ENCODE measurements at regions not wholly inside any gene's neighbourhood (a gene's known extent, or its start where the extent isn't known, plus 50 kb on each side); places are given as distances from the start of the nearest gene placed in this dataset.

DNA sequence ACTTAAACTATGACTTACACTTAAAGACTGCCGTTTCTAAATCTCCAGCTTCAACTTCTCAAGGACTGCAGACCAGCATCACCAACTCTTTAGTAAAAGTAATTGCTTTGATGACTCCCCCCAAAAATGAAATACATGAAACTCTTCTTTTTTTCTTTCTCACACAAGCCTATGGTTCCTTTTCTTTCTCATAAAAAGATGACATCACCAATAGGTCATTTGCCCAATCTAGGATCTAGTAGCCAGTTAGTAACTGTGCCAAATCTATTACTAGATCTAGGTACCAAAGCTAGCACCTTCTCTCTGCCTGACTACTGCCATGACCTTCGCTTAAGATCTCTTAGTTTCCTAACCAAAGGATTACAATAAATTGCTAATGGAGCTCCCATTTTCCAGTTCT, 1266.0 kb upstream of the ADGRL4 start:
- Histone ChIP-seq H3K4me3 (ENCODE audit: low read length) (no peak overlapping the region), H2AFZ (ENCODE audit: low read depth, low read length) (no peak overlapping the region), H3K79me2 (replicated peaks; ENCODE audit: insufficient read depth, low read length) (no peaks in the 10 kb centered on the region), H4K20me1 (ENCODE audit: insufficient read depth) (no peaks in the 10 kb centered on the region), H3K36me3 (ENCODE audit: insufficient read depth, low read length) (no peaks in the 10 kb centered on the region), H3K9me3 (ENCODE audit: low read length) (no peaks in the 10 kb centered on the region), H3K27me3 (ENCODE audit: insufficient read depth, low read depth, low read length) (no peaks in the 10 kb centered on the region), H3K27ac (ENCODE audit: low read length) (no peak overlapping the region), H3F3A (ENCODE audit: insufficient read depth, low read length, poor library complexity, severe bottlenecking) (no peaks in the 10 kb centered on the region), H3K9ac (ENCODE audit: low read length) (no peak overlapping the region), H3K9me2 (ENCODE audit: insufficient read depth, low read length) (no peaks in the 10 kb centered on the region), H3K4me2 (ENCODE audit: low read length) (no peak overlapping the region)
- no peak for TF ChIP-seq TAF1 (IDR thresholded peaks at IDR 0.05; ENCODE audit: low read depth)
- TF ChIP-seq MXI1 (conservative IDR thresholded peaks at IDR 0.05; ENCODE audit: poor library complexity, severe bottlenecking): no peak
- no peak for TF ChIP-seq EP300 (conservative IDR thresholded peaks at IDR 0.05; ENCODE audit: poor library complexity, severe bottlenecking)
- no peak for TF ChIP-seq SMC3 (conservative IDR thresholded peaks at IDR 0.05; ENCODE audit: poor library complexity)
- TF ChIP-seq, protein P1, sequence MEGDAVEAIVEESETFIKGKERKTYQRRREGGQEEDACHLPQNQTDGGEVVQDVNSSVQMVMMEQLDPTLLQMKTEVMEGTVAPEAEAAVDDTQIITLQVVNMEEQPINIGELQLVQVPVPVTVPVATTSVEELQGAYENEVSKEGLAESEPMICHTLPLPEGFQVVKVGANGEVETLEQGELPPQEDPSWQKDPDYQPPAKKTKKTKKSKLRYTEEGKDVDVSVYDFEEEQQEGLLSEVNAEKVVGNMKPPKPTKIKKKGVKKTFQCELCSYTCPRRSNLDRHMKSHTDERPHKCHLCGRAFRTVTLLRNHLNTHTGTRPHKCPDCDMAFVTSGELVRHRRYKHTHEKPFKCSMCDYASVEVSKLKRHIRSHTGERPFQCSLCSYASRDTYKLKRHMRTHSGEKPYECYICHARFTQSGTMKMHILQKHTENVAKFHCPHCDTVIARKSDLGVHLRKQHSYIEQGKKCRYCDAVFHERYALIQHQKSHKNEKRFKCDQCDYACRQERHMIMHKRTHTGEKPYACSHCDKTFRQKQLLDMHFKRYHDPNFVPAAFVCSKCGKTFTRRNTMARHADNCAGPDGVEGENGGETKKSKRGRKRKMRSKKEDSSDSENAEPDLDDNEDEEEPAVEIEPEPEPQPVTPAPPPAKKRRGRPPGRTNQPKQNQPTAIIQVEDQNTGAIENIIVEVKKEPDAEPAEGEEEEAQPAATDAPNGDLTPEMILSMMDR (IDR thresholded peaks at IDR 0.05; ENCODE audit: poor library complexity, severe bottlenecking): no peak
- TF ChIP-seq, protein P2, sequence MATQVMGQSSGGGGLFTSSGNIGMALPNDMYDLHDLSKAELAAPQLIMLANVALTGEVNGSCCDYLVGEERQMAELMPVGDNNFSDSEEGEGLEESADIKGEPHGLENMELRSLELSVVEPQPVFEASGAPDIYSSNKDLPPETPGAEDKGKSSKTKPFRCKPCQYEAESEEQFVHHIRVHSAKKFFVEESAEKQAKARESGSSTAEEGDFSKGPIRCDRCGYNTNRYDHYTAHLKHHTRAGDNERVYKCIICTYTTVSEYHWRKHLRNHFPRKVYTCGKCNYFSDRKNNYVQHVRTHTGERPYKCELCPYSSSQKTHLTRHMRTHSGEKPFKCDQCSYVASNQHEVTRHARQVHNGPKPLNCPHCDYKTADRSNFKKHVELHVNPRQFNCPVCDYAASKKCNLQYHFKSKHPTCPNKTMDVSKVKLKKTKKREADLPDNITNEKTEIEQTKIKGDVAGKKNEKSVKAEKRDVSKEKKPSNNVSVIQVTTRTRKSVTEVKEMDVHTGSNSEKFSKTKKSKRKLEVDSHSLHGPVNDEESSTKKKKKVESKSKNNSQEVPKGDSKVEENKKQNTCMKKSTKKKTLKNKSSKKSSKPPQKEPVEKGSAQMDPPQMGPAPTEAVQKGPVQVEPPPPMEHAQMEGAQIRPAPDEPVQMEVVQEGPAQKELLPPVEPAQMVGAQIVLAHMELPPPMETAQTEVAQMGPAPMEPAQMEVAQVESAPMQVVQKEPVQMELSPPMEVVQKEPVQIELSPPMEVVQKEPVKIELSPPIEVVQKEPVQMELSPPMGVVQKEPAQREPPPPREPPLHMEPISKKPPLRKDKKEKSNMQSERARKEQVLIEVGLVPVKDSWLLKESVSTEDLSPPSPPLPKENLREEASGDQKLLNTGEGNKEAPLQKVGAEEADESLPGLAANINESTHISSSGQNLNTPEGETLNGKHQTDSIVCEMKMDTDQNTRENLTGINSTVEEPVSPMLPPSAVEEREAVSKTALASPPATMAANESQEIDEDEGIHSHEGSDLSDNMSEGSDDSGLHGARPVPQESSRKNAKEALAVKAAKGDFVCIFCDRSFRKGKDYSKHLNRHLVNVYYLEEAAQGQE (IDR thresholded peaks at IDR 0.05; ENCODE audit: borderline replicate concordance): no peak
- no peak for TF ChIP-seq EZH2 (IDR thresholded peaks at IDR 0.05; ENCODE audit: borderline replicate concordance, insufficient read depth, low read length, poor library complexity, severe bottlenecking)
- TF ChIP-seq POLR2AphosphoS5 (IDR thresholded peaks at IDR 0.05): no peak
- no peak for TF ChIP-seq RAD21 (conservative IDR thresholded peaks at IDR 0.05)

DNA sequence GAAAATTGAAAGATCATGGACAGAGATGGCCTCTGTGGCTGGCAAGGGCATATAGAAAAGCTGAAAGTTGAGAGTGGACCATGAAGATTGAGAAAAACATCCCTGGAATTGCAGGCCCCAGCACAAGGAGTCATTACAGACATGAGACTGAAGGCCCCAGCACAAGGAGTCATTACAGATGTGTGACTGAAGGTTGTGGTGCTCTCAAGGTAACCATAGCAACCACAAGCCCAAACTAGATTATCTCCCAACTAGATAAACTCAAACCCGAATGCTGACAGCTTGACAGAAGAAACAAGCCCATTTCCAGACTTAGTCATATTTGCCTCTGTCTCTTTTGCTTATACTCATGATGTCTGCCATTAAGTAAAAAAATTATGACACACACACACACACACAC, 1252.1 kb upstream of the ADGRL4 start:
- no peak for TF ChIP-seq EZH2 (IDR thresholded peaks at IDR 0.05; ENCODE audit: borderline replicate concordance, insufficient read depth, low read length, poor library complexity, severe bottlenecking)
- peak; percentile 18 for TF ChIP-seq MXI1 (conservative IDR thresholded peaks at IDR 0.05; ENCODE audit: poor library complexity, severe bottlenecking)
- peak; percentile 70 for TF ChIP-seq EP300 (conservative IDR thresholded peaks at IDR 0.05; ENCODE audit: poor library complexity, severe bottlenecking)
- peak; percentile 37 for TF ChIP-seq SMC3 (conservative IDR thresholded peaks at IDR 0.05; ENCODE audit: poor library complexity)
- Histone ChIP-seq H3K27ac (ENCODE audit: low read length) (peak overlapping the region; percentile 70), H3K27me3 (ENCODE audit: insufficient read depth, low read depth, low read length) (no peaks in the 10 kb centered on the region), H3F3A (ENCODE audit: insufficient read depth, low read length, poor library complexity, severe bottlenecking) (no peaks in the 10 kb centered on the region), H3K9ac (ENCODE audit: low read length) (no peak overlapping the region), H3K9me3 (ENCODE audit: low read length) (no peaks in the 10 kb centered on the region), H3K4me3 (ENCODE audit: low read length) (no peak overlapping the region), H4K20me1 (ENCODE audit: insufficient read depth) (no peaks in the 10 kb centered on the region), H3K9me2 (ENCODE audit: insufficient read depth, low read length) (no peaks in the 10 kb centered on the region), H3K36me3 (ENCODE audit: insufficient read depth, low read length) (no peaks in the 10 kb centered on the region), H3K4me2 (ENCODE audit: low read length) (no peak overlapping the region), H2AFZ (ENCODE audit: low read depth, low read length) (no peak overlapping the region), H3K79me2 (replicated peaks; ENCODE audit: insufficient read depth, low read length) (no peaks in the 10 kb centered on the region)

Data from neural cell (in vitro differentiated cells).